ENCODE measurements at regions not wholly inside any gene's neighbourhood (a gene's known extent, or its start where the extent isn't known, plus 50 kb on each side); places are given as distances from the start of the nearest gene placed in this dataset.

- no peak for TF ChIP-seq CTCF (IDR thresholded peaks at IDR 0.05)
- TF ChIP-seq EZH2 (IDR thresholded peaks at IDR 0.05), result no peak
These were observed 523.5 kb upstream of the SEMA6A start for GRCh38 chr5:117098094-117098493.

All from neural progenitor cell (in vitro differentiated cells).